HG03439 (cell line): ENCODE measurements at regions not wholly inside any gene's neighbourhood (a gene's known extent, or its start where the extent isn't known, plus 50 kb on each side); places are given as distances from the start of the nearest gene placed in this dataset.
A peak's percentile ranks its signal among the peaks of the same experiment; 100 is the strongest.

Source experiments
- ATAC-seq: cut with Tn5 transposase; IDR thresholded peaks from one replicate; pipeline ENCODE4 v1.9.1; 2021; ENCODE audit warnings: mild to moderate bottlenecking, moderate library complexity; ENCODE audit not compliant: unreplicated experiment

GRCh38 chr4:62487016-62487415 is 1286.9 kb downstream of the ADGRL3 start:
- no peak for ATAC-seq

GRCh38 chr4:62484357-62484756 is 1284.2 kb downstream of the ADGRL3 start:
- ATAC-seq: no peak

GRCh38 chr4:62482355-62482754 is 1282.2 kb downstream of the ADGRL3 start:
- no peak for ATAC-seq

- ATAC-seq: no peak
These were observed 1275.5 kb downstream of the ADGRL3 start for GRCh38 chr4:62475596-62475995.

- no peak for ATAC-seq
These were observed 1274.7 kb downstream of the ADGRL3 start for GRCh38 chr4:62474802-62475201.

GRCh38 chr4:62471021-62471420 is 1270.9 kb downstream of the ADGRL3 start:
- no peak for ATAC-seq

- ATAC-seq: no peak
These were observed 1270.4 kb downstream of the ADGRL3 start for GRCh38 chr4:62470421-62470983.

GRCh38 chr4:62470020-62470419 is 1269.9 kb downstream of the ADGRL3 start:
- no peak for ATAC-seq

GRCh38 chr4:62461961-62462360 is 1261.8 kb downstream of the ADGRL3 start:
- no peak for ATAC-seq

- ATAC-seq: no peak
These were observed 1260.2 kb downstream of the ADGRL3 start for GRCh38 chr4:62460329-62460728.

- no peak for ATAC-seq
These were observed 1257.2 kb downstream of the ADGRL3 start for GRCh38 chr4:62457356-62457755.

GRCh38 chr4:62455871-62456270 is 1255.7 kb downstream of the ADGRL3 start:
- no peak for ATAC-seq

- ATAC-seq: no peak
These were observed 1254.4 kb downstream of the ADGRL3 start for GRCh38 chr4:62454535-62454934.

- ATAC-seq: no peak
These were observed 1250.6 kb downstream of the ADGRL3 start for GRCh38 chr4:62450740-62451139.

GRCh38 chr4:62449538-62449937 is 1249.4 kb downstream of the ADGRL3 start:
- ATAC-seq: no peak

GRCh38 chr4:62448911-62449310 is 1248.8 kb downstream of the ADGRL3 start:
- no peak for ATAC-seq

GRCh38 chr4:62439051-62439450 is 1238.9 kb downstream of the ADGRL3 start:
- ATAC-seq: no peak

- no peak for ATAC-seq
These were observed 1234.8 kb downstream of the ADGRL3 start for GRCh38 chr4:62434921-62435320.

- ATAC-seq: peak; percentile 65
These were observed 1231.5 kb downstream of the ADGRL3 start for GRCh38 chr4:62431513-62432231.

GRCh38 chr4:62429297-62429696 is 1229.2 kb downstream of the ADGRL3 start:
- no peak for ATAC-seq

- ATAC-seq: no peak
These were observed 1215.1 kb downstream of the ADGRL3 start for GRCh38 chr4:62415256-62415655.

GRCh38 chr4:62414563-62414962 is 1214.4 kb downstream of the ADGRL3 start:
- ATAC-seq: no peak
